NCI-H345 treated with DMSO at 0.1 percent for 48 hours (cell line): ENCODE measurements at regions not wholly inside any gene's neighbourhood (a gene's known extent, or its start where the extent isn't known, plus 50 kb on each side); places are given as distances from the start of the nearest gene placed in this dataset.
"Not testable (repeated sequence)": the region's sequence is repeated elsewhere in the genome, so short reads cannot be mapped to it uniquely, and the experiment has no call there.

Experiments used
- DNase-seq: peaks from one replicate; lab custom pipeline; 2025; ENCODE audit not compliant: unreplicated experiment; lab: John Stamatoyannopoulos, UW

GRCh38 chr18:1784113-1784512, 787.2 kb downstream of the METTL4 start:
- DNase-seq: no peak

- not testable (repeated sequence) for DNase-seq
Observed at GRCh38 chr18:1785980-1786379, 785.3 kb downstream of the METTL4 start.

DNA sequence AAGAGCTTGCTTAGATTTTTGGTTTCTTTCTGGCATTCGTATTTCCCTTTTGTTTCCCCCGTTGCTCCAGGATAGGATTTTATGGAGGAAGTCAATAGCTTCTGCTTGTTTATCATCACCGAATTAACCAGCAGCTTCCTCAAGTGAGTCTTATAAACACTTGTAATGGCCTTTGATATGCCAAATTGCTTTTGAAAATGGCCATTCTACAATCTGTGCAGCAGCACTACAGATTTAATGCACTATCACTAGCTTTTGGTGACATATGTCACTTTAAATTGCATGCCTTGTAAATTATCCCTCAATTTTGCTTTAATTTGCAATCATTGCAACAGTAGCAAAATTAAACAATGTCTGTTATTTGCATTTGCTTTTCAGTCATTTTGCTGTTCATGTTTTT, 774.7 kb downstream of the METTL4 start:
- no peak for DNase-seq

- no peak for DNase-seq
Observed at GRCh38 chr18:1797235-1797634, 774.1 kb downstream of the METTL4 start.

GRCh38 chr18:1805521-1805920, 765.8 kb downstream of the METTL4 start:
- DNase-seq: no peak

- DNase-seq: no peak
Observed at GRCh38 chr18:1806884-1807615, 764.3 kb downstream of the METTL4 start.

GRCh38 chr18:1811282-1811681, 760.0 kb downstream of the METTL4 start:
- no peak for DNase-seq

GRCh38 chr18:1825296-1825695, 746.0 kb downstream of the METTL4 start:
- no peak for DNase-seq

DNA sequence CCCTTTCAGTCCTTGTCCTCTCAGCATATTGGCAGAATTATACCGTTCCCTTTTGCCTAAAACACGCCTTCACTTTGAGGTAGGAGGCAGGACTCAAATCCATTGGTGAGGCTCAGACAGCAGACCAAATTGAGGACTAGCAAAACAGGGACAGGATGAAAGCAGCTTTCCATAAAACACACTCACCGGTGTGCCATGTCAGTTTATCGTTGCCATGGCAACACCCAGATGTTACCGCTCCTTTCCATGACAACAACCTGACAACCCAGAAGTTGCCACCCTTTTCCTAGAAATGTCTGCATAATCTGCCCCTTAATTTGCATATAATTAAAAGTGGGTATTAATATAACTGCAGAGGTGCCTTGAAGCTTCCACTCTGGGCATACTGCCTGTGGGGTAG, 730.4 kb downstream of the METTL4 start:
- no peak for DNase-seq

GRCh38 chr18:1846640-1847039, 724.7 kb downstream of the METTL4 start:
- no peak for DNase-seq

DNA sequence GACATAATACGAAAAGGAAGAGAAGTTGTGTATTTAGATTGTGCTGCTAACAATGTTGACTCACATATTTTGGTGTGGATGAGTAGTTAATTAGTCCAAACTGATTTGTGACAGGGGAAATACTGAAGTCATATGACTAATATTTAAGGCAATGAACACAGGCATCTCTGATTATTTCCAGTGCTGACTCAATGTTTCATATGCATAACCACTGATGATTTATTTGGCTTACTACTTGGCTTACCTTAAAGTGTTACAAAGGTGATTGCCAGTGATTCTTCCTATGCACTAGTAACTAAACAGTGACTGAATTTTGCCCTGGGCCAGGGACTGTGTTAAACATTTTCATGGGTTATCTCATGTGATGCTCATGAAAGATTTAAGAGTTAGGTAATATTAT, 722.6 kb downstream of the METTL4 start:
- DNase-seq: no peak

- no peak for DNase-seq
Observed at GRCh38 chr18:1849386-1849785, 721.9 kb downstream of the METTL4 start.

DNA sequence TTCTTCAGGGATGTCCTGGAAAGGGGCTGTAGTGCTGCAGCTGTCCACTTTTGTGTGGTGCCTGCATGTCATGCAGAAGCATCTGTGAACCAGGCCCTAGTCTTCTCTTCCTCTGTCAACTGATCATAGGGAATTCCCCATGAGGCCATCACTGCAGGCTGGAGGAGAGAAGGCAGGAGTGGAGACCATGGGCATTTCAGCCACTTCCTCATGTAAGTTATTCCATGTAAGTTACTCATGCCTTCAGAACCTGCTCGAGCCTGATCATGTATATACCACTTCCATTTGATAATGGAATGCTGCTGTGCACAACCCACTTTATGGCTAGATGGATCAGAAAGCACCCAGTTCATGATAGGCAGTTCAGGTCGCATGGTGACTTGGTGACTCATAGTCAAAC, 714.0 kb downstream of the METTL4 start:
- DNase-seq: not testable (repeated sequence)

- no peak for DNase-seq
Observed at GRCh38 chr18:1861473-1861872, 709.8 kb downstream of the METTL4 start.

- no peak for DNase-seq
Observed at GRCh38 chr18:1865869-1866268, 705.4 kb downstream of the METTL4 start.

DNA sequence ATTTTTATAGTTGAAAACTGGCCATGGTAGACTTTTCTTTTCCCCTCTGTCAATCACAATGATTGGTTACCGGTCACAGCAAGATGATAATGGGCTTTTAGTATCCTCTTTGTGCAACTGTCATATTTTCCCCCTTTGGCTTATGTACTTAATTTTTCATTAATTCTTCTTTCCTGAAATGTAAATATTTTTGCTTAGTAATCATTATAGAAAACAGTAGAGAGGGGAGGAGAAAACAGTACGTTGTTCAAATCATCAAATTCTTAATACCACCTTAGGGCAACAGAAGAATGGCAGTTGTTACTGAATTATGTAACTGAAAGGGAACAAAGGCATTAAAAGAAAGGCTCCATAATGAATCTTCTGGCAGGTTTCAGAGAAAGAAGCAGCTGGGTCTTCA, 699.0 kb downstream of the METTL4 start:
- no peak for DNase-seq

- no peak for DNase-seq
Observed at GRCh38 chr18:1875219-1875618, 696.1 kb downstream of the METTL4 start.

GRCh38 chr18:1884623-1885022, 686.7 kb downstream of the METTL4 start:
- DNase-seq: no peak

DNA sequence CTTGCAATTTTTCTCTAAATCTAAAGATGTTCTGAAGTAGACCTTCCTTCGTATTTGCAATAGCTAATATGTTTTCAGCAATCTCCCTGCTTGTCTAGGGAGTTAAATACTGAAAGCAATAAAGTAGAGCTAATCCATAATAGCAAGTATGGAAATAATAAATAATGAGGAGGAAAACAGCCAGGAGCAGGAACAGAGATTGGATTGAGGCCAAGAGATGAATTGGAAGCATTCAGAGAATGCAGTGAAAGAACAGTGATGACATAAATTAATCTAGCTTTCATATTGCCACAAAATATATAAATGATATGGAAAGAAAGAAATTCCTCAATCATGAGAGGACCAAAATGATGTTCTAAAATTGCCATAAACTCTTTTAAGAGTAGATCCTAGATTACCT, 679.7 kb downstream of the METTL4 start:
- no peak for DNase-seq

DNA sequence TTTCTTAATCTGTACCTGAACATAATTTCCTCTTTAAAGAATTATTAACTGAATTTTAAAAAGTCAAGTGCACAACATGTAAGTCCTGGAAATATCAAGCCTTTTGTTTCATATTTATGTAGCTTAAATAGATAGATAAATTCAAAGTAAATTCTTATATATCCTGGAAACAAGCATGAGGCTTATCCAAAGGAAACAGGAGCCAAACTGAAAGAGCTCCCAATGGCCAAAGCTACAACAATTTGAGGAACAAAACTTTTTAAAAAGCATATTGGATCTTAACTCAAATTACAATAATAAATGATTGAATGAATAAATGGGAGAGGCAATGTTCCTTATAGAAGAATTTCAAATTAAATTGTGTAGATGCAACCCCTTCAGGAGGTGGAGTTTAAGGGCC, 679.1 kb downstream of the METTL4 start:
- DNase-seq: no peak

DNA sequence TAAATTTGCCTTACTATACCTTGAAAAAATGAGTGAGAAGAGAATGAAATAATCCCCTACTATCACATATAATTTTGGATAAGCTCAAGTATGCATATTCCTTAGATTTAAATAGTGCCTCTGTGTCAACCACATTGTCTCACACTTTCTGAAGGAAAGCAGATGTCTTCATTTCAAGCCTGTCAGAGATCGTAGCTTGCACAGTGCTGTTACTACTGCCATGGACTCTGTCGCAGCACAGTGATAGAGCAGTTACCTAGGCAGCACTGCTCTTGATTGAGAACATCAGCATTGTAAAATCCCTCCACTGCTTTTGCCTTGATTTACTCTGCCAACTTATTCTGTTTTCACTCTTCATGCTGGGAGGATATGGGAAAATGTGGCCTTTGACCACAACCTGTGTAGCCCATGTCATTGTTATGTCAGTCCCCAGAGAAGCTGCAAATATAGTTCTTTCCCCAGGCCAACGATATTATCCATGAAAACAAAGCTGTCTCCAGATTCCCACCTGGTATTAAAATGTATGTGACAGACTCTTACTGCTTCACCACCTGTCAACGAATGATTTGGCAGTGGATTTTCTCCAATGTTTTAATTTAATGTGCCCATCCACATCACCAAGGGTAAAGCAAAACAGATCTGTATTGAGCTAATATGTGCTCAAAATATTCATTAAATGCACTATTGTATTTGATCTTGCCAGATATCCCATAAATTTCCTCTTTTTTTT, 675.7 kb downstream of the METTL4 start:
- no peak for DNase-seq

DNA sequence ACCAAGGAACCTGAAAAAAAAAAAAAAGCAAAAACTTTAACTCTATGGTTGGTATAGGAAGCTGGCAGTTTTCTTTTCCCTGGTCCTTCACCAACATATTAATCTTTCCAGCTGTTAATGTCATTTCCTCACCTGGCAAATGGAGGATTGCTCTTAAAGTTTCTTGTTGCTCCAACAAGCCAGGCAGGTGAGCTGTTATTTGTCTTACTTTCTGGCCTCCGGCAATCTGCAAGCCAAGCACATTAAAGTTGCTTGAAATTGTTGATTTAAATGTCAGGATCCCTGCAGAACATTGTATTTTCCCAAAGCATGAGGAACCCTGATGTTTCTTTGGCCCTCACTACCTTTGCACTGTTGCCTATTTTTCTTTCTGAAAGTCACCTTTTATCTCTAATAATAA, 664.9 kb downstream of the METTL4 start:
- peak; percentile 51 for DNase-seq
